Glutamatergic neuron (in vitro differentiated cells): ENCODE measurements at regions not wholly inside any gene's neighbourhood (a gene's known extent, or its start where the extent isn't known, plus 50 kb on each side); places are given as distances from the start of the nearest gene placed in this dataset.

Experiments
- DNase-seq: peaks from one replicate; pipeline ENCODE4 v3.0.0; 2022
- H3K27ac Mint-ChIP-seq: one replicate; pipeline ENCODE4 v1.8.0; 2020; ENCODE audit warnings: mild to moderate bottlenecking, mixed read lengths, inconsistent platforms; ENCODE audit not compliant: unreplicated experiment
- H3K27me3 Mint-ChIP-seq: one replicate; pipeline ENCODE4 v1.8.0; 2020; ENCODE audit warnings: mild to moderate bottlenecking, moderate library complexity, mixed read lengths, inconsistent platforms; ENCODE audit not compliant: unreplicated experiment
- H3K36me3 Mint-ChIP-seq: one replicate; pipeline ENCODE4 v1.8.0; 2020; ENCODE audit warnings: mild to moderate bottlenecking, mixed read lengths, inconsistent platforms; ENCODE audit not compliant: unreplicated experiment
- H3K4me1 Mint-ChIP-seq: one replicate; pipeline ENCODE4 v1.8.0; 2020; ENCODE audit warnings: mild to moderate bottlenecking, low read depth, mixed read lengths, inconsistent platforms; ENCODE audit not compliant: unreplicated experiment
- H3K4me3 Mint-ChIP-seq: one replicate; pipeline ENCODE4 v1.8.0; 2020; ENCODE audit warnings: mild to moderate bottlenecking, mixed read lengths, inconsistent platforms; ENCODE audit not compliant: unreplicated experiment
- H3K9me3 Mint-ChIP-seq: one replicate; pipeline ENCODE4 v1.8.0; 2020; ENCODE audit warnings: mild to moderate bottlenecking, moderate library complexity, mixed read lengths, inconsistent platforms; ENCODE audit not compliant: unreplicated experiment
- CTCF ChIP-seq: fragments of 200-600 bp; sonication (generic); IDR thresholded peaks from one replicate; pipeline ENCODE4 v1.5.0; 2021; ENCODE audit not compliant: partially characterized antibody, unreplicated experiment

GRCh38 chr3:13173186-13173585, 100.0 kb upstream of the IQSEC1 start:
- peaks cover 14% of the 10 kb centered on the region for H3K27me3 Mint-ChIP-seq
- H3K4me1 Mint-ChIP-seq, result peaks cover 2% of the 10 kb centered on the region
- no peak for DNase-seq
- no peak for TF ChIP-seq CTCF
- no peak overlapping the region for H3K4me3 Mint-ChIP-seq
- peaks cover 22% of the 10 kb centered on the region for H3K9me3 Mint-ChIP-seq
- H3K27ac Mint-ChIP-seq, result no peak overlapping the region
- H3K36me3 Mint-ChIP-seq, result peaks cover 20% of the 10 kb centered on the region

DNA sequence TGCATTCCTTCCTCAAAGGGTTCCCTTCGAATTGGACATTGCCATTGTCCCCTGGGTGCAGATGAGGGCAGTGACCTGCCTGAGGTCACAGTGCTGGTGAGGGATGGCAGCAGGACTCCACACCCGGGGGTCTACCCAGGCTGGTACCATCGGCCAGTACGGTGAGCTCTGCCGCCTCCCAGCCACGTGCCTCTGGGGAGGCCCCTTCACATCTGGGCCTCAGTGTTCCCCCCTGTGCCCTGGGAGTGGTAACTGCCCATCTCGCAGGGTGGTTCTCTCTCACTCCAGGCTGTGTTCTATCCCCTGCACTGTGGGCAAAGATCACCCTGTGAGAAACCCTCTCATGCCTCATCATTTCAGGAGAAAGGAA, 99.4 kb upstream of the IQSEC1 start:
- peaks cover 12% of the 10 kb centered on the region for H3K27me3 Mint-ChIP-seq
- TF ChIP-seq CTCF, result no peak
- no peak for DNase-seq
- no peak overlapping the region for H3K4me3 Mint-ChIP-seq
- H3K36me3 Mint-ChIP-seq, result peaks cover 18% of the 10 kb centered on the region
- H3K4me1 Mint-ChIP-seq, result peaks cover 2% of the 10 kb centered on the region
- H3K27ac Mint-ChIP-seq, result no peak overlapping the region
- H3K9me3 Mint-ChIP-seq, result peaks cover 21% of the 10 kb centered on the region

DNA sequence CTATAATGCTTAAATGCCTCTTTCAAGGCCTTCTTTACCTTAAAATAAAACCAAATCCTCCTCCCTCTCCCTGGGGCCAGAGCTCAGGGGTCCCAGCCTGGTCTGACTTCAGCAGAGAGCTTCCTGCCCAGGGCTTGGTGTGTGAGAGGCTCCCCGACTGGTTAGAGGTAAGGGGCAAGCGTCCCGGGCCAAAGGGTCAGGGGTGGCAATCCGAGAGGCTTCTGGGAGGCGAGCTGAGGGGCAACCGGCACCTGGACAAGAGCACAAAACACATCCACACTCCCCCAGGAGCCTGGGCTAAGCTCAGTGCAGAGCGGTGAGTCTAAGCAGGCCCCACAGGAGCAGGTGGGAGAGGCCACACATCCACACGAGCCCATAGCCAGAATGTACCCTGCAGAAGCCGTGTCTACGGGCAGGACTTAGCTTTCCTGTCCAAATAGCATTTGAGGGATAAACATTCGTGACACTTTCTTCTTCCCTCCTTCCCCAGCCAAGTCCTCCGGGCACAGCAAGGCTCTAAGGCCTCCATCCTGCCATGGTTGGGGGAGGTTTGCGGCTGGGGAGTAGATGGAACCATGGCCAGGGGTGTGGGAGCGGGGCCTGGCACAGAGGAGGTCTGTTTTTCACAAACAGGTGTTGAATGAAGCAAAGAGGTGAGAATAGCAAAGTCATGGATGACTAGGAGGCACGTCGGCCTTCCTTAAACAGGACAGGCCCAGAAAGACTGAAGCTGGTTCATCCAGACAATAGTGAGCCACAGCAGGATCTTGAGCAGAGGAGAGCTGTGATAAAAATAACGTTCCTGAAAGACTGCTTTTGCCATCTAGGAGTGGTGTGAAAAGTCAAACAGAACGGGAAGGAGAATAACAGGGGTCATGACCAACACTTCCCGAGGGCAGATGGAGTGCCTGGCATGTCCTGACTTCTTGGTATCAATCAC, 98.7 kb upstream of the IQSEC1 start:
- peaks cover 18% of the 10 kb centered on the region for H3K36me3 Mint-ChIP-seq
- TF ChIP-seq CTCF, result no peak
- H3K4me1 Mint-ChIP-seq, result peaks cover 2% of the 10 kb centered on the region
- DNase-seq, result no peak
- peaks cover 21% of the 10 kb centered on the region for H3K9me3 Mint-ChIP-seq
- H3K27me3 Mint-ChIP-seq, result peaks cover 13% of the 10 kb centered on the region
- no peak overlapping the region for H3K27ac Mint-ChIP-seq
- no peak overlapping the region for H3K4me3 Mint-ChIP-seq

DNA sequence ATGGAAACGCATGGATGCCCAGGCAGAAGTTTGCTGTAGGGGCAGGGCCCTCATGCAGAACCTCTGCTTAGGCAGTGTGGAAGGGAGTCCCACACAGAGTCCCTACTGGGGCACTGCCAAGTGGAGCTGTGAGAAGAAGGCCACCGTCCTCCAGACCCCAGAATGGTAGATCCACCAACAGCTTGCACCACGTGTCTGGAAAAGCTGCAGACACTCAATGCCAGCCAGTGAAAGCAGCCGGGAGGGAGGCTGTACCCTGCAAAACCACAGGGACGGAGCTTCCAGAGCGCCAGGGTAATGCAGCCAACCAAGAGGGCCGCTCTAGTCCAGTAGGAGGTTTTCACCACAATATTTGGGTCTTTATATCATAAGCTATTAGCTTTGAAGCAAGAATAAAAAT, 97.1 kb upstream of the IQSEC1 start:
- no peak for DNase-seq
- Mint-ChIP-seq H3K27me3 (peaks cover 15% of the 10 kb centered on the region), H3K27ac (no peak overlapping the region), H3K4me1 (no peaks in the 10 kb centered on the region), H3K36me3 (peaks cover 18% of the 10 kb centered on the region), H3K9me3 (peaks cover 16% of the 10 kb centered on the region), H3K4me3 (no peak overlapping the region)
- TF ChIP-seq CTCF, result no peak

- TF ChIP-seq CTCF, result no peak
- Mint-ChIP-seq H3K27me3 (peaks cover 11% of the 10 kb centered on the region), H3K4me1 (no peaks in the 10 kb centered on the region), H3K27ac (no peak overlapping the region), H3K4me3 (no peak overlapping the region), H3K36me3 (peaks cover 18% of the 10 kb centered on the region), H3K9me3 (peaks cover 13% of the 10 kb centered on the region)
- no peak for DNase-seq
Observed at GRCh38 chr3:13168391-13168790, 95.2 kb upstream of the IQSEC1 start.
